T1000 (cell line): ENCODE measurements at regions not wholly inside any gene's neighbourhood (a gene's known extent, or its start where the extent isn't known, plus 50 kb on each side); places are given as distances from the start of the nearest gene placed in this dataset.
"Not testable (repeated sequence)": the region's sequence is repeated elsewhere in the genome, so short reads cannot be mapped to it uniquely, and the experiment has no call there.

Experiments
- DNase-seq: peaks from one replicate; lab custom pipeline; 2025; ENCODE audit warnings: mixed read lengths; lab: John Stamatoyannopoulos, UW

GRCh38 chr1:67530071-67530470 is 99.9 kb upstream of the SERBP1 start:
- DNase-seq, result no peak

GRCh38 chr1:67532452-67533216 is 102.4 kb upstream of the SERBP1 start:
- no peak for DNase-seq

- DNase-seq, result no peak
These were observed 104.4 kb upstream of the SERBP1 start for GRCh38 chr1:67534627-67535065.

- DNase-seq, result peak; percentile 69
These were observed 105.3 kb upstream of the SERBP1 start for GRCh38 chr1:67535474-67535873.

GRCh38 chr1:67536957-67537666 is 106.9 kb upstream of the SERBP1 start:
- DNase-seq, result no peak

GRCh38 chr1:67537667-67538018 is 107.4 kb upstream of the SERBP1 start:
- DNase-seq, result no peak

- DNase-seq, result no peak
These were observed 110.0 kb upstream of the SERBP1 start for GRCh38 chr1:67540025-67540732.

- no peak for DNase-seq
These were observed 110.5 kb upstream of the SERBP1 start for GRCh38 chr1:67540733-67541125.

GRCh38 chr1:67542747-67543146 is 112.5 kb upstream of the SERBP1 start:
- DNase-seq, result no peak

GRCh38 chr1:67544921-67545320 is 114.7 kb upstream of the SERBP1 start:
- no peak for DNase-seq

GRCh38 chr1:67545364-67545763 is 115.2 kb upstream of the SERBP1 start:
- DNase-seq, result no peak

- DNase-seq, result no peak
These were observed 121.2 kb upstream of the SERBP1 start for GRCh38 chr1:67551375-67551774.

GRCh38 chr1:67552336-67552759 is 122.1 kb upstream of the SERBP1 start:
- no peak for DNase-seq

GRCh38 chr1:67554204-67554603 is 124.0 kb upstream of the SERBP1 start:
- not testable (repeated sequence) for DNase-seq

GRCh38 chr1:67555461-67556296 is 125.5 kb upstream of the SERBP1 start:
- DNase-seq, result no peak

GRCh38 chr1:67556297-67556900 is 126.2 kb upstream of the SERBP1 start:
- DNase-seq, result no peak

GRCh38 chr1:67557696-67558448 is 127.1 kb upstream of the GADD45A start:
- no peak for DNase-seq

GRCh38 chr1:67558449-67559193 is 126.4 kb upstream of the GADD45A start:
- DNase-seq, result no peak

- peak; percentile 54 for DNase-seq
These were observed 125.7 kb upstream of the GADD45A start for GRCh38 chr1:67559222-67559700.
